GM19372 (cell line): ENCODE measurements at regions not wholly inside any gene's neighbourhood (a gene's known extent, or its start where the extent isn't known, plus 50 kb on each side); places are given as distances from the start of the nearest gene placed in this dataset.

Source experiments
- ATAC-seq: cut with Tn5 transposase; IDR thresholded peaks from one replicate; pipeline ENCODE4 v1.9.1; 2021; ENCODE audit warnings: mild to moderate bottlenecking, low read depth, moderate library complexity; ENCODE audit not compliant: unreplicated experiment

- ATAC-seq = no peak
These were observed 126.1 kb upstream of the CTNNB1 start for GRCh38 chr3:41073190-41073589.

GRCh38 chr3:41075975-41076374 is 123.3 kb upstream of the CTNNB1 start:
- ATAC-seq = no peak

DNA sequence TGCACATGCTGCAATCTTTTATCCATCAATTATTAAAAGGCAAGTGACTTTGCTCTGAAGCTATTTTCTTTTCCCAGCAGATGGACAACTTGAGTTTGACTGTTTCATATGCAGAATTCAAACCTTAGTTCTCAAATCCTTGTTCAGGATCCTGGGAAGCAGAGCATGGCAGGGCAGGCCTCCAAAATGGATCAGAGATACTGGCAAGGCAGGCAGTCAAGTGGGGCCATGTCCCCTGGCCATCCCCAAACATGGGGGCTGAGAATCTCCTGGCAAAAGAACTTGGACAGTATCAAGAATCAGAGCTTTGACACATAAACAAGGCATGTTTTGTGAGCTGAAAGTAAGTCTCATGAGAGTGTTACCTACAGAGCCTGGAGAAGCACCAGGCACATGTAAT is 122.9 kb upstream of the CTNNB1 start:
- no peak for ATAC-seq

DNA sequence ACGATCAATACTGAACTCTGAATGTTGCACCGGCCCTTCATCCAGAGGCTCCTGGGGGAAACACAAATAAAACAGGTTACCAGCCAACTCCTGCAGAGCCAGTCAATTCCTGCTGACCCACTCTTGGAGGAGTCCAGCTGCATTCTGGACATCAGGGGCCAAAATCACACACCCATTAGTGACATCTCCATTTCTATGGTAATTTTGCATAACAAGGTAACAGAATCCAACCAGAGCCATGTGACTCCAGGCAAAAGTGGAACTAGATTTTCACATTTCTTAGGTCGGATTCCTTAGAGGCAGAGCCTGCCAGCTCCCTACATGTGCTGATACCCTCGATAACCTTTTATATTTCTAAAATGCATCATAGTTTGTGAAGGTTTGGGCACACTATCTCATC is 119.2 kb upstream of the CTNNB1 start:
- ATAC-seq = no peak

DNA sequence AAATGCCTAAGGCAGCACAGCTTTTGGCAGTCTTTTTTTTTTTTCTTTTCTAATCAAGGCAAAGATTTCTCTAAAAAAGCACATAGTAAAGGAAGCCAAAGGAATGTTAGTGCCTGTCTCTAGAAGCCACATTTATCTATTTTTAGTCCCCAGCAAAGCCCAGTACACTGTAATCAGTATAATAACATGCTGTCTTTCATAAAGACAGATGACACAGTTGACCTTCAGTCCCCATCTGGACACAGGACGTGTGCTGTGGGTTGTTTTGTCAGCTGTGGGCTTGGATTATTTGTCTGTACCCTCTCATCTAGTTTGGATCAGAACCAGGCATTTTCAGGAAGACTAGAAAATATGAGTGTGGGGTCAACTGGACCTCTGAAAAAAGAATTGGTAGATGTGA is 110.4 kb upstream of the CTNNB1 start:
- no peak for ATAC-seq

GRCh38 chr3:41089566-41089965 is 109.7 kb upstream of the CTNNB1 start:
- ATAC-seq = no peak

DNA sequence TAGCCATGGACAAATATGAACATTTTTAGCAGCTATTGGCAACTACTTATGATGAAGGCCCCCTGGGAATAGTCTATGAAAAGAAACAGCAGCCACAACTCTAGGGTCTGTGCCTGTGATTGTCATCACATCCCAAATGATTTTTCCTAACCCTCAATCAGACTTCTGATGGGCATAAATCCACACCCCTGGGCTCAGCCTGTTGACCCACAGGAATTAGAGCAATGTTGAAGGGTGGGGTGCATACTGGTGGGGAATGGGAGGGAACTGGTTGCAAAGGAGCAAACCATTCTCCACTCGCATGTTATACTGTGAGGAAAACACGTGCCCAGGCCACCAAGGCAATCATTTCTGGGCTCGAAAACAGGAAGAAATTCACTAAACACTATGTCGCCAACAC is 106.5 kb upstream of the CTNNB1 start:
- no peak for ATAC-seq

DNA sequence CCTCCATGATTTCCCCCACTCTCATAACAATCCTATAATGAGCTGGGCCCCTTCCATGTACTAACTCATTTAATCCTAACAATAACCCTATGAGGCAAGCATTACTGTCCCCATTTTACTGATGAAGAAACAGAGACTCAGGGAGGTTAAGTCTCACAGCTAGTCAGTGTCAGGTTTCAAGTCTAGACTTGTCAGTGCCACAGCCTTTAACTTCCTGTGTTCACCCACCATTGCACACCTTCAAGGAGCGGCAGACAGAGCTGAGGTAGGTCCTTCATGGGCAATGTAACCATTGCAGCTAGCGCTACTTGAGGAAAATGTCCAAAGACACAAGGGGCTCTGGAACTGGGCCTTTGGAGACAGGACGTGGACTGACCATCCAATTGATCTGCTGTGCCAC is 105.8 kb upstream of the CTNNB1 start:
- no peak for ATAC-seq

- no peak for ATAC-seq
These were observed 105.0 kb upstream of the CTNNB1 start for GRCh38 chr3:41094351-41094750.

- no peak for ATAC-seq
These were observed 103.6 kb upstream of the CTNNB1 start for GRCh38 chr3:41095702-41096101.

DNA sequence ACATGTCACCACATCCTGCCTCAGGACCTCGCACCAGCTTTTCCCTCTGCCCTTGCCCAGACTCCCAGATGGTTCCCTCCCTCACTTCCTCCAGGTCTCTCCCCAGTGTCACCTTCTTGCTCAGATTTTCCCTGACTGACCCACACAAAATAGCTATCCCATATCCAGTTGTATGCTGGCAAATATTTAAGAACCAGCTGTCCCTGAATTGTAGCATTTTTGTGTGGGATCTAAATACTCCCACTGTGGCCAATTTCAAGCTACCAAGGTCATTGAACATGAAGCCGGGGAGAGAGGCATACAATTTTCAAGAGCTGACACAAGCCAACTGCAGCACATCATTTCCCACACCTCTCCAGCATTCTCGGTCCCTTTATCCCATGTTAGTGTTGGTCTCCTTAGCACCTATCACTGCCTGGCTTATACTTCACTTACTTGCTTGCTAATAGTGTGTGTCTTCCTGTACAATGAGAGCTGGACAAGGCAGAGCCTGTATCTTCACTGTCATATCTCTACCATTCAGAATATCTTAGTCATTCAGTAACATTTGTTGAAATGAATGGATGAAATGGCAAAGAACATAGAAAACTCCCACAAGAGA is 101.3 kb upstream of the CTNNB1 start:
- ATAC-seq = no peak

GRCh38 chr3:41101231-41101630 is 98.1 kb upstream of the CTNNB1 start:
- no peak for ATAC-seq

DNA sequence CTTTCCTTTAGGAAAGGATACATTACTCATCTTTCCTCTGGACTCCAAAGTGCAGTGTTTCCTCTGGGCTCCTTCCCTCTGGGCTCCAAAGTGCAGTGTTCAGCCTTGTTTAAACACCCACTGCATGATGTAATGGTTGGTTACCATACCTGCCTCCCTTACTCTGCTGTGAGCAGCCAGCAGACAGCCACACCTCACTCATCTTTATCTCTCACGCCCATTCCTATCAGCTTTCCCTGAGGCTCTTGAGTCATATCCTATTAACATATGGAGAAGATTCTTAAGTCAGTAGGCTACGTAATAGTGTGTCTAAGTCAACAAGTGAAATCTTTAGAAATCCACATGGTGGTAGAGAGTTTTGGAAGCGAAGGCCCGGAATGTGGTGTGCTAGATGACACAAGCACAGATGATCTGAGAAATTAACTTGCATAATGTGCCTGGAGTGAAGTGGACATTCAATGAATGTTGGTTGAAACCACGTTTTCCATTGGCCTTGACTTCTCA is 97.2 kb upstream of the CTNNB1 start:
- no peak for ATAC-seq

DNA sequence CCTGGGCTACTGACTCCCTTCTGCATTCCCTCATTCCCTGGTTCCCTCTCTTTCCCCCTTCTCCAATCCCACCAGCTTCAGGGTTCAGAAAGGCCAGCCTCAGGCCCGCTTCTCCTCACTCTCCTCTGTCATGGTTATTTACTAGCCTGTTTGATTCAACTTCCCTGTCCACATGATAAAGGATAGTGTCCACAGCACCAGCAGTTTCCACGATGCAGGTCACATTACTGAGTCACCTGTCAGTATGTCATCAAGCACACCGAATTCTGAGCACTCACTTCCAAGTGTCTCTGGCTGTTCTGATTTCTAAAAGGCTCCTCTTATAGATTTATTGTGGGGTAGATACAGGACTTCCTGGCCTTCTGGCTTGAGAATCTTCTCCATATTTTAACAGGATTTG is 96.6 kb upstream of the CTNNB1 start:
- ATAC-seq = no peak

GRCh38 chr3:41103200-41103599 is 96.1 kb upstream of the CTNNB1 start:
- no peak for ATAC-seq

- ATAC-seq = no peak
These were observed 95.2 kb upstream of the CTNNB1 start for GRCh38 chr3:41104147-41104546.

DNA sequence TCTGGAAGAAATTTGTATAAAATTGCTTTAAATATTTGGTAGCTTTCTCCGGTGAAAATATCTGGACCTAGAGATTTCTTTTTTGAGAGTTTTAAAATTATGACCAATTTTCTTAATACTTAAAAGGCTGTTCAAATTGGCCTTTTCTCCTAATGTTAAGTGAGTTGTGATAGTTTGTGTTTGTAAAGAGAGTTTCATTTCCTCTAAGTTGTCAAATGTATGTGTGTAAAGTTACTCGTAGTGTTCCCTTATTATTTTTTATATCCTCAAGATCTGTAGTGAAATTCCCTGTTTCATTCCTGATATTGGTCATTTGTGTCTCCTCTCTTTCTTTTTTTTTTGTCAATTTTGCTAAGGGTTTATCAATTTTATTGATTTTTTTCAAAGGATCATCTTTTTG is 92.6 kb upstream of the CTNNB1 start:
- no peak for ATAC-seq

GRCh38 chr3:41111011-41111410 is 88.3 kb upstream of the CTNNB1 start:
- no peak for ATAC-seq

DNA sequence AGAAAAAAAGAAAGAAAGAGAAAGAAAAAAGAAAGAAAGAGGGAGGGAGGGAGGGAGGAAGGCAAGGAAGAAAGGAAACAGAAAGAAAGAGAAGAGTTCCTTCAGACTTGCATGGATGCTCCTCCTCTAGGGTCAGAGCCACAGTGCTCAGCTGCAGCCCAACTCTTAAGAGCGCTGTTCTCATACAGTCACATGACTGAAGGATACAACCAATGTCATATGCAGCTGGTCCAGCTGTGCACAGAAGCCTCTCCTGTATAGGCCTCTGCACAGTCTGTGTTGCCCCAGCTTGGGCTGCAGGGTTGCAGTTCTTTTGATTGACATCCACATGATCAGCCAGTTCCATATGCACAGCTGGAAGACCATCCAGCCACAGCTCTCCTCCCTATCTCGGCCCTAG is 86.8 kb upstream of the CTNNB1 start:
- no peak for ATAC-seq

DNA sequence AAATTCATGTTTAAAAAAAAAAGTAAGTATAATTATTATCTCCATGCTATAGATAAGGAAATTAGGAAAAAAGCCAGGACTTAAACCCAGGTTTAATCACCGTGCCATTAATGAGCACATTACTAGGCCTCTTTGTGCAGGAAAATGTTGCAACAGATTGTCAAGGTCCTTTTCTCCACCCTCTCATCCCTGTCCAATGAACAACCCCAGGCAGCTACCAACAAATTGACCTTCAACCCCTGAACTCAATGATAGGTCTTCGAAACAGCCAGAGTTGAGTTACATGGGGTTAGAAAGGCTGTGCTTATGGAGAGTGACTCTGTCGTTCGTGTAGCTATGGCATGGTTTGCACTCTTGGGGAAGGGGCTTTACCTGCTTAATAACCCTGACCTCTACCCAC is 84.2 kb upstream of the CTNNB1 start:
- ATAC-seq = no peak

DNA sequence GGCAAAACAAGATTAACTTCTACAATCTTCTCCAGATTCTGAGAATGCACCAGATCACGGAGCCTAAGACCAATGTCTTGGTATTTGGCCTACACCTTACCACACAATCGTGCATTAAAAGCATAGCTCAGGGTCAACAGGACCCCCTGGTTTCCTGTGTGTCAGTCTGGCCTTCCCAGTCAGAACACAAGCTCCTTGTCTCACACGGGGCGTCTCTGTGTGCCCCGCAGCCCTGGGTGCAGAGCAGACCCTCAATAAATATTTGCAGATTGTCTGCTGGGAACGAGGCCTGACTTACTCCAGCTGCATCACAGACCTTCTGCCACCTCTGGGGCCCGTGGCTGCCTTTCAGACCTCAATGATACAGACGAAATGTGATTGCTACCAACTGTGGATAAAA is 82.5 kb upstream of the CTNNB1 start:
- no peak for ATAC-seq

DNA sequence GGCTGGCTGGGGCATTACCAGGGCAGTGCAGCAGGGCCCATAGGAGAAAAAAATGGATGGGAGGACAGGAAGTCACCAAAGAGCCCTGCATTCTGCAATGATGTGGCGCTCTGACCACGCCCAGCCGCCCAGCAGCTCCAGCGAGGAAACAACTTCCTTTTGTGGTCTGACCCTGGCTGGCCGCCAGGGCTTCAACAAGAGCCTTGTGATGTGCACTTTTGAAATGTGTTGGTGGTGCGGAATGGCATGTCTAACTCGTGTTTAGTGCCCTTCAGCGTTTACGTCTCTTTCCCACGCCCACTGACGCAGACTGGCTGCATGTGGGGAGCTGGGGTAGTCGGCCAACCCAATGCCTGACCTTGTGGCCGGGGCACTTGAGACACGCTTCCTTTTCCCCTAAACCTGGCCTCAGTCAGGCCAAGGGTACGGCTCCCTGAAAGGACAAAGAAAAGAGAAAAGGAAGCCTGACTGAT is 81.9 kb upstream of the CTNNB1 start:
- peak; percentile 82 for ATAC-seq
